H1 (cell line): ENCODE measurements at regions not wholly inside any gene's neighbourhood (a gene's known extent, or its start where the extent isn't known, plus 50 kb on each side); places are given as distances from the start of the nearest gene placed in this dataset.

Source experiments
- CTCF ChIA-PET: fragments of 300-600 bp; sonication (Branson Sonifier 250); formaldehyde crosslinking; loops from one replicate; lab custom pipeline; 2021; ENCODE audit not compliant: partially characterized antibody; lab: Charles Lee
- POLR2A ChIA-PET: fragments of 300-600 bp; sonication (Branson Sonifier 250); formaldehyde crosslinking; loops from one replicate; lab custom pipeline; 2021; ENCODE audit warnings: inconsistent platforms; ENCODE audit not compliant: partially characterized antibody; lab: Charles Lee
- DNase-seq, 2 experiments: peaks; one replicate each; pipeline versions ENCODE4 v3.0.0 to v3.0.0-alpha.2; 2010 to 2022; ENCODE audit warnings: low spot score in 2 of 2, low read depth in 1 of 2, mixed read lengths in 1 of 2
- FAIRE-seq: peaks from 2 replicates; lab custom pipeline; 2011; peaks lifted over from hg19 to GRCh38; lab: Jason Lieb, UNC
- H2AFZ ChIP-seq: 2 replicates; pipeline ENCODE4 v1.8.1; 2012; ENCODE audit warnings: low read length, inconsistent platforms
- H2AK5ac ChIP-seq: 2 replicates; pipeline ENCODE4 v1.6.1; 2013; ENCODE audit warnings: low read depth, low read length
- H2BK120ac ChIP-seq: replicated peaks from 2 replicates; pipeline ENCODE3; 2013; ENCODE audit warnings: low read depth, low read length, inconsistent platforms
- H2BK12ac ChIP-seq: 2 replicates; pipeline ENCODE4 v1.6.1; 2013; ENCODE audit warnings: low read depth, low read length
- H2BK15ac ChIP-seq: 2 replicates; pipeline ENCODE4 v1.6.1; 2013; ENCODE audit warnings: low read length
- H2BK20ac ChIP-seq: 2 replicates; pipeline ENCODE4 v1.6.1; 2013; ENCODE audit warnings: low read length
- H2BK5ac ChIP-seq: 2 replicates; pipeline ENCODE4 v1.6.1; 2013; ENCODE audit warnings: low read depth, low read length
- H3K14ac ChIP-seq: 2 replicates; pipeline ENCODE4 v1.6.1; 2013; ENCODE audit warnings: inconsistent platforms; ENCODE audit not compliant: insufficient read length
- H3K18ac ChIP-seq: 2 replicates; pipeline ENCODE4 v1.6.1; 2013; ENCODE audit warnings: low read length; ENCODE audit errors: extremely low read depth
- H3K23ac ChIP-seq: 2 replicates; pipeline ENCODE4 v1.6.1; 2013; ENCODE audit warnings: inconsistent platforms; ENCODE audit not compliant: insufficient read length
- H3K23me2 ChIP-seq: 2 replicates; pipeline ENCODE4 v1.6.1; 2013; ENCODE audit warnings: low read depth, low read length
- H3K27ac ChIP-seq: 2 replicates; pipeline ENCODE4 v1.6.1; 2011; ENCODE audit warnings: low read depth, low read length, inconsistent platforms
- H3K27me3 ChIP-seq, 4 experiments: replicated peaks in 1 of 4; 1 replicate in 1 of 4; 2 replicates in 3 of 4; pipeline versions ENCODE4 v1.6.1 to v1.8.1; 2011 to 2013; ENCODE audit warnings: low read length in 3 of 4, mild to moderate bottlenecking in 3 of 4, inconsistent platforms in 2 of 4, mixed read lengths in 2 of 4, moderate library complexity in 1 of 4; ENCODE audit not compliant: control insufficient read depth in 3 of 4, insufficient read depth in 3 of 4; ENCODE audit errors: extremely low read depth in 1 of 4
- H3K36me3 ChIP-seq, 4 experiments: 2 replicates each; pipeline versions ENCODE4 v1.6.1 to v1.8.1; 2011 to 2013; ENCODE audit warnings: mild to moderate bottlenecking in 4 of 4, low read length in 3 of 4, moderate library complexity in 2 of 4, control low read depth in 1 of 4, inconsistent platforms in 1 of 4; ENCODE audit not compliant: insufficient read depth in 4 of 4, control insufficient read depth in 2 of 4
- H3K4ac ChIP-seq: replicated peaks from 2 replicates; pipeline ENCODE3; 2013; ENCODE audit warnings: low read length, low read depth, mixed read lengths, inconsistent platforms; ENCODE audit not compliant: insufficient read length
- H3K4me1 ChIP-seq, 4 experiments: replicated peaks in 1 of 4; 1 replicate in 1 of 4; 2 replicates in 3 of 4; pipeline versions ENCODE4 v1.6.1 to v1.8.1; 2011 to 2013; ENCODE audit warnings: low read length in 3 of 4, inconsistent platforms in 2 of 4, mixed read lengths in 1 of 4; ENCODE audit not compliant: insufficient read depth in 4 of 4, control insufficient read depth in 3 of 4
- H3K4me2 ChIP-seq, 2 experiments: 2 replicates each; pipeline versions ENCODE4 v1.6.1 to v1.8.1; 2011 to 2013; ENCODE audit warnings: low read depth in 2 of 2, low read length in 2 of 2, control low read depth in 1 of 2, inconsistent platforms in 1 of 2, mild to moderate bottlenecking in 1 of 2; ENCODE audit not compliant: insufficient read depth in 1 of 2
- H3K4me3 ChIP-seq, 4 experiments: fragments of 200-600, 300-600 bp in 1 of 4; sonication (generic), shearing (Covaris generic), sonication (Bioruptor Twin) in 1 of 4; 2 replicates each; pipeline versions ENCODE4 v1.5.1 to v1.8.1; 2011 to 2016; ENCODE audit warnings: low read length in 4 of 4, low read depth in 3 of 4, control low read depth in 2 of 4, inconsistent platforms in 2 of 4, mild to moderate bottlenecking in 2 of 4, mixed read lengths in 1 of 4, moderate library complexity in 1 of 4; ENCODE audit not compliant: insufficient read depth in 2 of 4; ENCODE audit errors: extremely low read depth in 1 of 4
- H3K56ac ChIP-seq: replicated peaks from 2 replicates; pipeline ENCODE3; 2013; ENCODE audit warnings: low read depth, mild to moderate bottlenecking, mixed read lengths, low read length, inconsistent platforms; ENCODE audit not compliant: insufficient read length
- H3K79me1 ChIP-seq: 2 replicates; pipeline ENCODE4 v1.6.1; 2013; ENCODE audit warnings: low read depth, low read length, control low read depth
- H3K79me2 ChIP-seq, 2 experiments: 2 replicates each; pipeline versions ENCODE4 v1.6.1 to v1.8.1; 2012 to 2013; ENCODE audit warnings: low read length in 2 of 2, mild to moderate bottlenecking in 2 of 2, inconsistent platforms in 1 of 2; ENCODE audit not compliant: insufficient read depth in 2 of 2, control insufficient read depth in 1 of 2
- H3K9ac ChIP-seq, 4 experiments: replicated peaks in 1 of 4; 1 replicate in 1 of 4; 2 replicates in 3 of 4; pipeline versions ENCODE4 v1.6.1 to v1.8.1; 2011 to 2013; ENCODE audit warnings: low read depth in 3 of 4, low read length in 3 of 4, control low read depth in 2 of 4, mild to moderate bottlenecking in 2 of 4, moderate library complexity in 2 of 4, inconsistent platforms in 1 of 4; ENCODE audit errors: extremely low read depth in 1 of 4
- H3K9me3 ChIP-seq, 2 experiments: 2 replicates each; pipeline versions ENCODE4 v1.6.1 to v1.8.1; 2012 to 2013; ENCODE audit warnings: mild to moderate bottlenecking in 2 of 2, moderate library complexity in 2 of 2, control low read depth in 1 of 2, inconsistent platforms in 1 of 2, low read depth in 1 of 2, low read length in 1 of 2, mixed read lengths in 1 of 2; ENCODE audit not compliant: insufficient read depth in 2 of 2
- H4K20me1 ChIP-seq, 2 experiments: replicated peaks in 1 of 2; 2 replicates each; pipeline versions ENCODE3 to v1.8.1; 2011 to 2013; ENCODE audit warnings: inconsistent platforms in 2 of 2, low read length in 2 of 2, mild to moderate bottlenecking in 1 of 2; ENCODE audit not compliant: insufficient read depth in 2 of 2, control insufficient read depth in 1 of 2
- H4K5ac ChIP-seq: 2 replicates; pipeline ENCODE4 v1.6.1; 2013; ENCODE audit warnings: low read length, low read depth, mixed read lengths, inconsistent platforms; ENCODE audit not compliant: insufficient read length
- H4K8ac ChIP-seq: 2 replicates; pipeline ENCODE4 v1.8.0; 2013; ENCODE audit warnings: mild to moderate bottlenecking, moderate library complexity, low read length, inconsistent platforms; ENCODE audit not compliant: insufficient read depth; ENCODE audit errors: extremely low read depth
- H4K91ac ChIP-seq: replicated peaks from 2 replicates; pipeline ENCODE3; 2013; ENCODE audit warnings: low read length, mixed read lengths, inconsistent platforms; ENCODE audit not compliant: insufficient read length
- BACH1 ChIP-seq: IDR thresholded peaks from 2 replicates; pipeline ENCODE4 v1.6.1; 2012; ENCODE audit warnings: low read length, improper control_type of control experiment
- KDM5A ChIP-seq: fragments of 200-600 bp; IDR thresholded peaks from 2 replicates; pipeline ENCODE4 v1.7.1; 2012; ENCODE audit warnings: mild to moderate bottlenecking, low read length, inconsistent platforms, mixed read lengths
- MAFK ChIP-seq: IDR thresholded peaks from 2 replicates; pipeline ENCODE4 v1.6.1; 2012; ENCODE audit warnings: low read depth, mild to moderate bottlenecking, improper control_type of control experiment, low read length
- NRF1 ChIP-seq: IDR thresholded peaks from 2 replicates; pipeline ENCODE4 v1.6.1; 2011; ENCODE audit warnings: mild to moderate bottlenecking, low read depth, low read length, improper control_type of control experiment
- PHF8 ChIP-seq: fragments of 200-600 bp; sonication (generic); conservative IDR thresholded peaks from 2 replicates; pipeline ENCODE4 v1.7.1; 2012; ENCODE audit warnings: low read depth, mild to moderate bottlenecking, inconsistent platforms, low read length, moderate library complexity
- POU5F1 ChIP-seq: IDR thresholded peaks from 2 replicates; pipeline ENCODE4 v1.6.1; 2011; ENCODE audit warnings: low read depth, mild to moderate bottlenecking, low read length, moderate library complexity
- SP1 ChIP-seq: IDR thresholded peaks from 2 replicates; pipeline ENCODE4 v1.6.1; 2011; ENCODE audit warnings: low read depth, low read length
- TEAD4 ChIP-seq: IDR thresholded peaks from 2 replicates; pipeline ENCODE4 v1.6.1; 2012; ENCODE audit warnings: low read depth, low read length, inconsistent platforms, mixed read lengths
- WGBS, 2 experiments: shearing (Covaris generic) in 1 of 2; methylation state at CpG; one replicate each; pipeline versions ENCODE4 v1.1.6 to v1.1.7; 2013 to 2015; ENCODE audit warnings: low lambda C conversion rate in 2 of 2, mixed read lengths in 2 of 2, inconsistent platforms in 1 of 2, low coverage in 1 of 2, missing lambda C conversion rate in 1 of 2; ENCODE audit not compliant: insufficient replicate concordance in 2 of 2, insufficient coverage in 1 of 2, insufficient read length in 1 of 2; ENCODE audit errors: extremely low coverage in 1 of 2, missing lambda C conversion rate in 1 of 2; 5-methylcytosine and 5-hydroxymethylcytosine counted together

- no peak for FAIRE-seq
- WGBS, 2 experiments = 95% methylated on average over 1 of the region's 1 CpG; no CpG with 5 or more reads in 1 of the 2 experiments
- H2BK20ac ChIP-seq = no peak overlapping the region
These were observed 73.4 kb upstream of the GAREM1 start for GRCh38 chr18:32544088-32544487.

More at GRCh38 chr18:32544088-32544487, 73.4 kb upstream of the GAREM1 start:
- Histone ChIP-seq H3K23me2 (no peaks in the 10 kb centered on the region), H3K27me3 (no peaks in the 10 kb centered on the region), H3K56ac (no peak overlapping the region), H2BK120ac (no peak overlapping the region), H3K18ac (no peak overlapping the region), H3K36me3 (no peaks in the 10 kb centered on the region), H4K91ac (no peak overlapping the region), H4K8ac (no peak overlapping the region), H3K4me2 (no peak overlapping the region), H2AFZ (0 out of 2 replicates have a peak overlapping the region, but pooled peaks have one; percentile 24), H2BK5ac (no peak overlapping the region), H3K23ac (no peak overlapping the region), H3K27ac (no peak overlapping the region), H2AK5ac (no peak overlapping the region), H3K14ac (no peak overlapping the region), H3K4ac (no peak overlapping the region), H3K4me1 (peaks cover 0 to 5% (median 1%) of the 10 kb centered on the region in 4 experiments; a peak in 2 of 7 replicates), H4K5ac (no peak overlapping the region), H2BK12ac (no peak overlapping the region), H3K79me1 (no peaks in the 10 kb centered on the region), H4K20me1 (no peaks in the 10 kb centered on the region), H2BK15ac (no peak overlapping the region), H3K9ac (no peak overlapping the region), H3K4me3 (no peak overlapping the region), H3K79me2 (no peaks in the 10 kb centered on the region), H3K9me3 (no peaks in the 10 kb centered on the region)
- POLR2A ChIA-PET = no interaction called here
- no peak for DNase-seq
- CTCF ChIA-PET = interaction anchor here (1.1 kb wide), 1 partner anchor 151 kb away, joined by 3 read pairs; no protein-coding TSS in a partner anchor
- TF ChIP-seq MAFK (no peak), PHF8 (no peak), NRF1 (no peak), TEAD4 (no peak), KDM5A (no peak), POU5F1 (no peak), SP1 (no peak), BACH1 (no peak)
